ENCODE measurements at regions not wholly inside any gene's neighbourhood (a gene's known extent, or its start where the extent isn't known, plus 50 kb on each side); places are given as distances from the start of the nearest gene placed in this dataset.
"Not testable (repeated sequence)": the region's sequence is repeated elsewhere in the genome, so short reads cannot be mapped to it uniquely, and the experiment has no call there.

GRCh38 chr16:63876103-63876502 lies 1245.8 kb downstream of the CDH11 start:
- Histone ChIP-seq H3K4me1 (ENCODE audit: insufficient read depth) (no peaks in the 10 kb centered on the region), H3K27me3 (no peaks in the 10 kb centered on the region), H4K20me1 (ENCODE audit: insufficient read depth, poor library complexity, severe bottlenecking) (no peaks in the 10 kb centered on the region), H3K36me3 (replicated peaks; ENCODE audit: insufficient read depth, low read depth) (no peaks in the 10 kb centered on the region), H2AFZ (no peak overlapping the region), H3K79me2 (no peaks in the 10 kb centered on the region), H3K9me2 (replicated peaks; ENCODE audit: insufficient read depth) (no peaks in the 10 kb centered on the region), H3K9me3 (ENCODE audit: low read depth) (no peaks in the 10 kb centered on the region), H3K27ac (no peak overlapping the region), H3K4me3 (no peak overlapping the region), H3K4me2 (no peak overlapping the region)
- no peak for DNase-seq (ENCODE audit: low spot score)
- TF ChIP-seq EZH2phosphoT487 (IDR thresholded peaks at IDR 0.05; ENCODE audit: low read depth, severe bottlenecking, unreplicated experiment) (no peak), CTCF (IDR thresholded peaks at IDR 0.05; ENCODE audit: poor library complexity) (no peak), EZH2 (IDR thresholded peaks at IDR 0.05; ENCODE audit: borderline replicate concordance) (no peak)

GRCh38 chr16:63860700-63861099 lies 1261.2 kb downstream of the CDH11 start:
- not testable (repeated sequence) for H3K79me2 ChIP-seq; H3K4me1 ChIP-seq (ENCODE audit: insufficient read depth); H3K27me3 ChIP-seq; H3K9me3 ChIP-seq (ENCODE audit: low read depth); H3K36me3 ChIP-seq (replicated peaks; ENCODE audit: insufficient read depth, low read depth); H3K4me3 ChIP-seq; DNase-seq (ENCODE audit: low spot score); H3K9me2 ChIP-seq (replicated peaks; ENCODE audit: insufficient read depth); H3K27ac ChIP-seq; H4K20me1 ChIP-seq (ENCODE audit: insufficient read depth, poor library complexity, severe bottlenecking); H3K4me2 ChIP-seq; H2AFZ ChIP-seq
- 95% methylated on average over 20 of the region's 20 CpGs for WGBS (ENCODE audit: low lambda C conversion rate, missing lambda C conversion rate)

GRCh38 chr16:63856537-63856936 lies 1265.3 kb downstream of the CDH11 start:
- no peaks in the 10 kb centered on the region for H4K20me1 ChIP-seq (ENCODE audit: insufficient read depth, poor library complexity, severe bottlenecking)
- no peaks in the 10 kb centered on the region for H3K27me3 ChIP-seq
- 70% methylated on average over 1 of the region's 1 CpG for WGBS (ENCODE audit: low lambda C conversion rate, missing lambda C conversion rate)
- no peak overlapping the region for H3K4me2 ChIP-seq
- no peaks in the 10 kb centered on the region for H3K79me2 ChIP-seq
- no peaks in the 10 kb centered on the region for H3K36me3 ChIP-seq (replicated peaks; ENCODE audit: insufficient read depth, low read depth)
- no peak for DNase-seq (ENCODE audit: low spot score)
- H3K9me2 ChIP-seq (replicated peaks; ENCODE audit: insufficient read depth), result no peaks in the 10 kb centered on the region
- H2AFZ ChIP-seq, result no peak overlapping the region
- no peak overlapping the region for H3K4me3 ChIP-seq
- no peaks in the 10 kb centered on the region for H3K9me3 ChIP-seq (ENCODE audit: low read depth)
- H3K27ac ChIP-seq, result no peak overlapping the region
- TF ChIP-seq CTCF (IDR thresholded peaks at IDR 0.05; ENCODE audit: poor library complexity), result no peak
- TF ChIP-seq EZH2 (IDR thresholded peaks at IDR 0.05; ENCODE audit: borderline replicate concordance), result no peak
- no peak for TF ChIP-seq EZH2phosphoT487 (IDR thresholded peaks at IDR 0.05; ENCODE audit: low read depth, severe bottlenecking, unreplicated experiment)
- H3K4me1 ChIP-seq (ENCODE audit: insufficient read depth), result no peaks in the 10 kb centered on the region

GRCh38 chr16:63850979-63851378 lies 1270.9 kb downstream of the CDH11 start:
- no peak overlapping the region for H3K27ac ChIP-seq
- no peak overlapping the region for H2AFZ ChIP-seq
- no peaks in the 10 kb centered on the region for H3K36me3 ChIP-seq (replicated peaks; ENCODE audit: insufficient read depth, low read depth)
- no peak overlapping the region for H3K4me2 ChIP-seq
- H3K9me2 ChIP-seq (replicated peaks; ENCODE audit: insufficient read depth), result no peaks in the 10 kb centered on the region
- no peaks in the 10 kb centered on the region for H3K27me3 ChIP-seq
- H3K4me3 ChIP-seq, result no peak overlapping the region
- no peaks in the 10 kb centered on the region for H3K79me2 ChIP-seq
- no peaks in the 10 kb centered on the region for H3K9me3 ChIP-seq (ENCODE audit: low read depth)
- DNase-seq (ENCODE audit: low spot score), result no peak
- WGBS (ENCODE audit: low lambda C conversion rate, missing lambda C conversion rate), result 80% methylated on average over 3 of the region's 3 CpGs
- TF ChIP-seq EZH2 (IDR thresholded peaks at IDR 0.05; ENCODE audit: borderline replicate concordance) (no peak), CTCF (IDR thresholded peaks at IDR 0.05; ENCODE audit: poor library complexity) (no peak), EZH2phosphoT487 (IDR thresholded peaks at IDR 0.05; ENCODE audit: low read depth, severe bottlenecking, unreplicated experiment) (no peak)
- no peaks in the 10 kb centered on the region for H3K4me1 ChIP-seq (ENCODE audit: insufficient read depth)
- H4K20me1 ChIP-seq (ENCODE audit: insufficient read depth, poor library complexity, severe bottlenecking), result no peaks in the 10 kb centered on the region
